A673 (cell line): ENCODE measurements at regions not wholly inside any gene's neighbourhood (a gene's known extent, or its start where the extent isn't known, plus 50 kb on each side); places are given as distances from the start of the nearest gene placed in this dataset.

Experiments used
- EZH2 ChIP-seq: fragments of 200-600 bp; sonication (generic); IDR thresholded peaks from 2 replicates; pipeline ENCODE4 v1.6.1; 2017; ENCODE audit warnings: borderline replicate concordance, low read depth, mild to moderate bottlenecking, mixed read lengths, antibody characterized with exemption, low read length; ENCODE audit not compliant: poor library complexity, severe bottlenecking
- TF ChIP-seq, protein P1 (sequence below): fragments of 300-800, 200-600 bp; sonication (generic); conservative IDR thresholded peaks from 2 replicates; pipeline ENCODE4 v1.5.1; 2017; ENCODE audit warnings: low read depth, mild to moderate bottlenecking, antibody characterized with exemption, low read length, moderate library complexity, mixed read lengths

- TF ChIP-seq EZH2, result no peak
- TF ChIP-seq, protein P1, sequence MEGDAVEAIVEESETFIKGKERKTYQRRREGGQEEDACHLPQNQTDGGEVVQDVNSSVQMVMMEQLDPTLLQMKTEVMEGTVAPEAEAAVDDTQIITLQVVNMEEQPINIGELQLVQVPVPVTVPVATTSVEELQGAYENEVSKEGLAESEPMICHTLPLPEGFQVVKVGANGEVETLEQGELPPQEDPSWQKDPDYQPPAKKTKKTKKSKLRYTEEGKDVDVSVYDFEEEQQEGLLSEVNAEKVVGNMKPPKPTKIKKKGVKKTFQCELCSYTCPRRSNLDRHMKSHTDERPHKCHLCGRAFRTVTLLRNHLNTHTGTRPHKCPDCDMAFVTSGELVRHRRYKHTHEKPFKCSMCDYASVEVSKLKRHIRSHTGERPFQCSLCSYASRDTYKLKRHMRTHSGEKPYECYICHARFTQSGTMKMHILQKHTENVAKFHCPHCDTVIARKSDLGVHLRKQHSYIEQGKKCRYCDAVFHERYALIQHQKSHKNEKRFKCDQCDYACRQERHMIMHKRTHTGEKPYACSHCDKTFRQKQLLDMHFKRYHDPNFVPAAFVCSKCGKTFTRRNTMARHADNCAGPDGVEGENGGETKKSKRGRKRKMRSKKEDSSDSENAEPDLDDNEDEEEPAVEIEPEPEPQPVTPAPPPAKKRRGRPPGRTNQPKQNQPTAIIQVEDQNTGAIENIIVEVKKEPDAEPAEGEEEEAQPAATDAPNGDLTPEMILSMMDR, result no peak
Measured at GRCh38 chr1:189751311-189751710, 726.4 kb downstream of the BRINP3 start.
